22Rv1 (cell line): ENCODE measurements at regions not wholly inside any gene's neighbourhood (a gene's known extent, or its start where the extent isn't known, plus 50 kb on each side); places are given as distances from the start of the nearest gene placed in this dataset.

ENCODE experiments used
- CTCF ChIP-seq: fragments of 450-650 bp; IDR thresholded peaks from 2 replicates; pipeline ENCODE4 v1.5.1; 2017; ENCODE audit warnings: mild to moderate bottlenecking
- ZFX ChIP-seq: fragments of 450-650 bp; IDR thresholded peaks from 2 replicates; pipeline ENCODE4 v1.6.1; 2017; ENCODE audit warnings: antibody characterized with exemption, borderline replicate concordance

GRCh38 chr17:79459846-79460245 lies 151.0 kb downstream of the RBFOX3 start:
- TF ChIP-seq CTCF (no peak), ZFX (no peak)
